SH-SY5Y (cell line): ENCODE measurements at regions not wholly inside any gene's neighbourhood (a gene's known extent, or its start where the extent isn't known, plus 50 kb on each side); places are given as distances from the start of the nearest gene placed in this dataset.

ENCODE experiments used
- GATA2 ChIP-seq: IDR thresholded peaks from 2 replicates; pipeline ENCODE4 v1.6.1; 2011; ENCODE audit warnings: mild to moderate bottlenecking, low read depth, low read length
- GATA3 ChIP-seq: IDR thresholded peaks from 2 replicates; pipeline ENCODE4 v1.6.1; 2011; ENCODE audit warnings: low read depth, mild to moderate bottlenecking, low read length, moderate library complexity

- TF ChIP-seq GATA3 (no peak), GATA2 (no peak)
Observed at GRCh38 chr20:40317156-40317790, 371.8 kb downstream of the MAFB start.

GRCh38 chr20:40314278-40314677 is 374.8 kb downstream of the MAFB start:
- TF ChIP-seq GATA2 (no peak), GATA3 (no peak)

GRCh38 chr20:40313730-40314129 is 375.3 kb downstream of the MAFB start:
- TF ChIP-seq GATA2 (no peak), GATA3 (no peak)

- TF ChIP-seq GATA3 (no peak), GATA2 (no peak)
Observed at GRCh38 chr20:40309731-40310130, 379.3 kb downstream of the MAFB start.

GRCh38 chr20:40307997-40308396 is 381.0 kb downstream of the MAFB start:
- TF ChIP-seq GATA2 (peak; percentile 67), GATA3 (0 out of 2 replicates have a peak, but pooled peaks have one; percentile 40)

GRCh38 chr20:40307268-40307667 is 381.8 kb downstream of the MAFB start:
- TF ChIP-seq GATA3 (no peak), GATA2 (no peak)

- TF ChIP-seq GATA3 = no peak
- no peak for TF ChIP-seq GATA2
Observed at GRCh38 chr20:40305303-40305702, 383.7 kb downstream of the MAFB start.

GRCh38 chr20:40304119-40304613 is 384.9 kb downstream of the MAFB start:
- TF ChIP-seq GATA3 (no peak), GATA2 (no peak)

GRCh38 chr20:40294747-40295146 is 394.3 kb downstream of the MAFB start:
- TF ChIP-seq GATA2 = no peak
- TF ChIP-seq GATA3 = no peak

- no peak for TF ChIP-seq GATA2
- no peak for TF ChIP-seq GATA3
Observed at GRCh38 chr20:40294175-40294574, 394.9 kb downstream of the MAFB start.

GRCh38 chr20:40293740-40294139 is 395.3 kb downstream of the MAFB start:
- no peak for TF ChIP-seq GATA3
- TF ChIP-seq GATA2 = no peak

- TF ChIP-seq GATA3 (no peak), GATA2 (no peak)
Observed at GRCh38 chr20:40291493-40292135, 397.4 kb downstream of the MAFB start.

- TF ChIP-seq GATA3 (no peak), GATA2 (no peak)
Observed at GRCh38 chr20:40287683-40288082, 401.4 kb downstream of the MAFB start.

- no peak for TF ChIP-seq GATA3
- peak; percentile 21 for TF ChIP-seq GATA2
Observed at GRCh38 chr20:40286975-40287531, 402.0 kb downstream of the MAFB start.

- TF ChIP-seq GATA2 (no peak), GATA3 (no peak)
Observed at GRCh38 chr20:40284611-40285010, 404.4 kb downstream of the MAFB start.
